ENCODE measurements at regions not wholly inside any gene's neighbourhood (a gene's known extent, or its start where the extent isn't known, plus 50 kb on each side); places are given as distances from the start of the nearest gene placed in this dataset.

- Histone ChIP-seq H2AFZ (ENCODE audit: low read depth, low read length) (no peak overlapping the region), H3K4me3 (no peak overlapping the region), H3K36me3 (ENCODE audit: control insufficient read depth, insufficient read depth, low read length) (no peaks in the 10 kb centered on the region), H3K9me3 (replicated peaks; ENCODE audit: control insufficient read depth, insufficient read depth, low read depth, low read length) (no peaks in the 10 kb centered on the region), H4K20me1 (replicated peaks; ENCODE audit: control insufficient read depth, insufficient read depth, low read length) (no peaks in the 10 kb centered on the region), H3K27me3 (ENCODE audit: control insufficient read depth in 2 of 2, insufficient read depth in 2 of 2, low read length in 2 of 2) (no peaks in the 10 kb centered on the region), H3K9ac (ENCODE audit: insufficient read depth in 1 of 2, low read depth in 2 of 2, low read length in 2 of 2) (no peak overlapping the region), H3K4me1 (replicated peaks in 1 of 2; ENCODE audit: control insufficient read depth in 2 of 2, insufficient read depth in 2 of 2, low read length in 2 of 2) (no peaks in the 10 kb centered on the region), H3K79me2 (ENCODE audit: control insufficient read depth, insufficient read depth, low read length) (no peaks in the 10 kb centered on the region), H3K9me1 (ENCODE audit: control insufficient read depth, insufficient read depth, low read length) (no peaks in the 10 kb centered on the region), H3K27ac (ENCODE audit: extremely low read depth, low read depth, low read length) (no peak overlapping the region), H3K4me2 (ENCODE audit: insufficient read depth, low read length) (no peak overlapping the region)
- ATAC-seq, result no peak
- no peak for TF ChIP-seq ZNF354B (CRISPR knock-in tag; IDR thresholded peaks at IDR 0.05)
- TF ChIP-seq, protein P1, sequence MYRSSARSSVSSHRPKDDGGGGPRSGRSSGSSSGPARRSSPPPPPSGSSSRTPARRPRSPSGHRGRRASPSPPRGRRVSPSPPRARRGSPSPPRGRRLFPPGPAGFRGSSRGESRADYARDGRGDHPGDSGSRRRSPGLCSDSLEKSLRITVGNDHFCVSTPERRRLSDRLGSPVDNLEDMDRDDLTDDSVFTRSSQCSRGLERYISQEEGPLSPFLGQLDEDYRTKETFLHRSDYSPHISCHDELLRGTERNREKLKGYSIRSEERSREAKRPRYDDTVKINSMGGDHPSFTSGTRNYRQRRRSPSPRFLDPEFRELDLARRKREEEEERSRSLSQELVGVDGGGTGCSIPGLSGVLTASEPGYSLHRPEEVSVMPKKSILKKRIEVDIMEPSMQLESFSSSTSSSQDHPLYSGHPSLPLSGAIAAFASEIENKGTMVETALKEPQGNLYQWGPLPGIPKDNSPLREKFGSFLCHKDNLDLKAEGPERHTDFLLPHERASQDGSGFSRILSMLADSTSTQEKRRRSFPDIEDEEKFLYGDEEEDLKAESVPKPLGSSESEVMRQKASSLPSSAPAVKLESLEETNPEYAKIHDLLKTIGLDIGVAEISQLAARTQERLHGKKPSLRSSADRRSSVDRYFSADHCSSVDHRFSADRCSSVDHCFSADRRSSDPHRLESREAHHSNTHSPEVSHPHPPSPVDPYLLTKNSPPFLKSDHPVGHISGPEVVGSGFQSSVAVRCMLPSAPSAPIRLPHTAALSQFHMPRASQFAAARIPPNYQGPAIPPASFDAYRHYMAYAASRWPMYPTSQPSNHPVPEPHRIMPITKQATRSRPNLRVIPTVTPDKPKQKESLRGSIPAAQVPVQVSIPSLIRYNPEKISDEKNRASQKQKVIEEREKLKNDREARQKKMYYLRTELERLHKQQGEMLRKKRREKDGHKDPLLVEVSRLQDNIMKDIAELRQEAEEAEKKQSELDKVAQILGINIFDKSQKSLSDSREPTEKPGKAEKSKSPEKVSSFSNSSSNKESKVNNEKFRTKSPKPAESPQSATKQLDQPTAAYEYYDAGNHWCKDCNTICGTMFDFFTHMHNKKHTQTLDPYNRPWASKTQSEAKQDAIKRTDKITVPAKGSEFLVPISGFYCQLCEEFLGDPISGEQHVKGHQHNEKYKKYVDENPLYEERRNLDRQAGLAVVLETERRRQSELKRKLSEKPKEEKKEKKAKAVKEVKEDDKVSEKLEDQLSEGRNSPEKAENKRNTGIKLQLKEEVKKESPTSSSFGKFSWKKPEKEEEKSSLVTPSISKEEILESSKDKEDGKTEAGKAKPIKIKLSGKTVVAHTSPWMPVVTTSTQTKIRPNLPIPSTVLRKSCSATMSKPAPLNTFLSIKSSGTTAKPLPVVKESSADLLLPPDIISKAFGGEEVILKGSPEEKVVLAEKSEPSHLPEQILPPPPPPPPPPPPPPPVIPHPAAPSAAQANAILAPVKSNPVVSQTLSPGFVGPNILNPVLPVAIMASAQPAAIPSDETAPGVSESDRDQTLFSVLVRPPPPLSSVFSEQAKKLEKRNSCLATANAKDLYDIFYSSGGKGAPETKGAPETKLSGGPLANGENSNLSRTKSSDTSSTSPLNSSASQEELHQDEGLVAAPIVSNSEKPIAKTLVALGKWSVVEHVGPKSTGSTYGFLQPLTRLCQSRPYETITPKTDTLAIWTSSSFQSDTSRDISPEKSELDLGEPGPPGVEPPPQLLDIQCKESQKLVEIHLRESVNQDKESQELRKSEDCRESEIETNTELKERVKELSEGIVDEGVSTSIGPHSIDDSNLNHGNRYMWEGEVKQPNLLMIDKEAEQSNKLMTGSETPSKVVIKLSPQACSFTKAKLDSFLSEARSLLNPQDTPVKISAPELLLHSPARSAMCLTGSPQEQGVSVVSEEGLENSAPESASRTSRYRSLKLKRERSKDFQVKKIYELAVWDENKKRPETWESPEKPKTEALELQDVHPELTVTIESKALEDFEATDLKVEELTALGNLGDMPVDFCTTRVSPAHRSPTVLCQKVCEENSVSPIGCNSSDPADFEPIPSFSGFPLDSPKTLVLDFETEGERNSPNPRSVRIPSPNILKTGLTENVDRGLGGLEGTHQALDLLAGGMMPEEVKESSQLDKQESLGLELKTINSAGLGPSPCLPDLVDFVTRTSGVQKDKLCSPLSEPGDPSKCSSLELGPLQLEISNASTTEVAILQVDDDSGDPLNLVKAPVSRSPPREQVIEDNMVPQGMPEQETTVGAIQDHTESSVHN (IDR thresholded peaks at IDR 0.05; ENCODE audit: borderline replicate concordance in 1 of 2, low read depth in 1 of 2), result no peak
- no peak for TF ChIP-seq USF1 (CRISPR knock-in tag; IDR thresholded peaks at IDR 0.05)
- no peak for TF ChIP-seq SMARCC2 (IDR thresholded peaks at IDR 0.05; ENCODE audit: low read depth)
- TF ChIP-seq NCOA1 (IDR thresholded peaks at IDR 0.05; ENCODE audit: low read depth), result no peak
- no peak for TF ChIP-seq BHLHE40 (IDR thresholded peaks at IDR 0.05; ENCODE audit: low read length)
- no peak for TF ChIP-seq TBP (optimal IDR thresholded peaks at IDR 0.05; ENCODE audit: low read depth, low read length)
- no peak for TF ChIP-seq SRSF1 (IDR thresholded peaks at IDR 0.05; ENCODE audit: low read depth, low read length)
- TF ChIP-seq ILK (tag; IDR thresholded peaks at IDR 0.05; ENCODE audit: borderline replicate concordance, low read depth), result no peak
- TF ChIP-seq HCFC1 (IDR thresholded peaks at IDR 0.05; ENCODE audit: low read depth, low read length), result no peak
- no peak for TF ChIP-seq SMAD4 (CRISPR knock-in tag; conservative IDR thresholded peaks at IDR 0.05)
- no peak for TF ChIP-seq SRSF9 (IDR thresholded peaks at IDR 0.05; ENCODE audit: borderline replicate concordance, low read depth, low read length)
- no peak for TF ChIP-seq ZC3H8 (IDR thresholded peaks at IDR 0.05)
- no peak for TF ChIP-seq NFYB (IDR thresholded peaks at IDR 0.05; ENCODE audit: extremely low read depth, insufficient read length)
- WGBS (ENCODE audit: insufficient coverage, low coverage, missing lambda C conversion rate), result 0% methylated on average over 7 of the region's 7 CpGs
- DNase-seq (ENCODE audit: extremely low read depth in 1 of 4, low spot score in 3 of 4), result no peak
- CTCF ChIA-PET (ENCODE audit: low intra/inter-chr PET ratio), result no interaction called here
- POLR2A ChIA-PET, result no interaction called here
- intact Hi-C loops (cut with micrococcal nuclease) (no loop called here), in situ Hi-C loops (cut with MboI) (no loop called here)
- FAIRE-seq, result no peak
- no TSS peak for BruUV-seq (replicated peaks)
Measured at GRCh38 chr11:26860091-26860780, 133.7 kb upstream of the FIBIN start.

Measured in K562 (cell line).